OCI-LY1 (cell line): ENCODE measurements at regions not wholly inside any gene's neighbourhood (a gene's known extent, or its start where the extent isn't known, plus 50 kb on each side); places are given as distances from the start of the nearest gene placed in this dataset.

Experiments used
- H2AFZ ChIP-seq: fragments of 200-600 bp; sonication (generic), shearing (Covaris generic); 2 replicates; pipeline ENCODE4 v1.6.0; 2014; ENCODE audit warnings: antibody characterized with exemption, mild to moderate bottlenecking, low read length
- H3F3A ChIP-seq: fragments of 200-600 bp; sonication (generic), shearing (Covaris generic); 2 replicates; pipeline ENCODE4 v1.6.0; 2014; ENCODE audit warnings: mild to moderate bottlenecking, antibody characterized with exemption, low read length, moderate library complexity; ENCODE audit not compliant: insufficient read depth
- H3K27ac ChIP-seq: fragments of 200-600 bp; sonication (generic); 2 replicates; pipeline ENCODE4 v1.5.1; 2014; ENCODE audit warnings: low read length, mixed run types, mild to moderate bottlenecking, low read depth; ENCODE audit not compliant: poor library complexity, severe bottlenecking
- H3K27me3 ChIP-seq: fragments of 200-600 bp; sonication (generic); 2 replicates; pipeline ENCODE4 v1.6.0; 2014; ENCODE audit warnings: antibody characterized with exemption, mild to moderate bottlenecking, low read length, moderate library complexity; ENCODE audit not compliant: insufficient read depth
- H3K36me3 ChIP-seq: fragments of 200-600 bp; sonication (generic); 2 replicates; pipeline ENCODE4 v1.6.1; 2014; ENCODE audit warnings: mild to moderate bottlenecking, antibody characterized with exemption, low read length, moderate library complexity, mixed read lengths; ENCODE audit not compliant: insufficient read depth
- H3K4me1 ChIP-seq: fragments of 200-600 bp; sonication (generic); 2 replicates; pipeline ENCODE4 v1.5.1; 2014; ENCODE audit warnings: mild to moderate bottlenecking, low read length, moderate library complexity; ENCODE audit not compliant: insufficient read depth, severe bottlenecking
- H3K4me2 ChIP-seq: fragments of 200-600 bp; sonication (generic), shearing (Covaris generic); 2 replicates; pipeline ENCODE4 v1.6.1; 2014; ENCODE audit warnings: low read length
- H3K4me3 ChIP-seq: fragments of 200-600 bp; sonication (generic); 2 replicates; pipeline ENCODE4 v1.5.1; 2014; ENCODE audit warnings: low read length, low read depth, mild to moderate bottlenecking, mixed read lengths; ENCODE audit not compliant: poor library complexity, severe bottlenecking
- H3K79me2 ChIP-seq: fragments of 200-600 bp; shearing (Covaris generic); 2 replicates; pipeline ENCODE4 v1.6.1; 2016; ENCODE audit warnings: mixed run types, low read length, mixed read lengths; ENCODE audit not compliant: insufficient read depth
- H3K9ac ChIP-seq: fragments of 200-600 bp; sonication (generic), shearing (Covaris generic); 2 replicates; pipeline ENCODE4 v1.6.1; 2014; ENCODE audit warnings: mild to moderate bottlenecking, low read length, mixed read lengths
- H3K9me2 ChIP-seq: fragments of 200-600 bp; sonication (generic), shearing (Covaris generic); 2 replicates; pipeline ENCODE4 v1.6.1; 2014; ENCODE audit warnings: low read depth, mild to moderate bottlenecking, low read length, mixed read lengths
- H3K9me3 ChIP-seq: fragments of 200-600 bp; shearing (Covaris generic); 2 replicates; pipeline ENCODE4 v1.6.1; 2014; ENCODE audit warnings: low read length, mixed read lengths
- H4K20me1 ChIP-seq: fragments of 200-600 bp; sonication (generic), shearing (Covaris generic); 2 replicates; pipeline ENCODE4 v1.6.0; 2016; ENCODE audit warnings: mild to moderate bottlenecking, low read length; ENCODE audit not compliant: insufficient read depth
- EZH2 ChIP-seq: fragments of 200-600 bp; sonication (generic), shearing (Covaris generic); IDR thresholded peaks from 2 replicates; pipeline ENCODE4 v1.8.0; 2017; ENCODE audit warnings: borderline replicate concordance, mixed run types, mild to moderate bottlenecking, antibody characterized with exemption, low read length, moderate library complexity, mixed read lengths
- TF ChIP-seq, protein P1 (sequence below): fragments of 200-600 bp; sonication (generic), shearing (Covaris generic); IDR thresholded peaks from 2 replicates; pipeline ENCODE4 v1.5.1; 2017; ENCODE audit warnings: mild to moderate bottlenecking, antibody characterized with exemption, low read length, moderate library complexity, mixed read lengths

DNA sequence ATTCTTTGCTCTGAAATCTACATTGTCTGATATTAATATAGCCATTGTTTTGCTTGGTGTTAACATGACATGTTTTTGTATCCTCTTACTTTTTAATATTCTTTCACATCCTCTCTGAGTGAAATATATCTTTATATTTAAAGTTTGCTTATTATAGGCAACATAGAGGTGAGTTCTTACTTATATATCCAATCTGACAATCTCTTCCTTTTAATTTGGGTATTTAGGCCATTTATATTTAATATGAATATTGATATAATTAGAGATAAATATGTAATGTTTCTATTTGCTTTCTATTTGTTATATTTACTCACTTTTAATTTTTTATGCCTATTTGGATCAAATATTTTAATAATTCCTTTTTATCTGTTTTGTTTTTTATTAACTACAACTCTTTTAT lies 554.1 kb upstream of the SALL1 start:
- H3K4me1 ChIP-seq: no peaks in the 10 kb centered on the region
- no peak overlapping the region for H3K27ac ChIP-seq
- no peak overlapping the region for H3K4me2 ChIP-seq
- H2AFZ ChIP-seq: no peak overlapping the region
- TF ChIP-seq, protein P1, sequence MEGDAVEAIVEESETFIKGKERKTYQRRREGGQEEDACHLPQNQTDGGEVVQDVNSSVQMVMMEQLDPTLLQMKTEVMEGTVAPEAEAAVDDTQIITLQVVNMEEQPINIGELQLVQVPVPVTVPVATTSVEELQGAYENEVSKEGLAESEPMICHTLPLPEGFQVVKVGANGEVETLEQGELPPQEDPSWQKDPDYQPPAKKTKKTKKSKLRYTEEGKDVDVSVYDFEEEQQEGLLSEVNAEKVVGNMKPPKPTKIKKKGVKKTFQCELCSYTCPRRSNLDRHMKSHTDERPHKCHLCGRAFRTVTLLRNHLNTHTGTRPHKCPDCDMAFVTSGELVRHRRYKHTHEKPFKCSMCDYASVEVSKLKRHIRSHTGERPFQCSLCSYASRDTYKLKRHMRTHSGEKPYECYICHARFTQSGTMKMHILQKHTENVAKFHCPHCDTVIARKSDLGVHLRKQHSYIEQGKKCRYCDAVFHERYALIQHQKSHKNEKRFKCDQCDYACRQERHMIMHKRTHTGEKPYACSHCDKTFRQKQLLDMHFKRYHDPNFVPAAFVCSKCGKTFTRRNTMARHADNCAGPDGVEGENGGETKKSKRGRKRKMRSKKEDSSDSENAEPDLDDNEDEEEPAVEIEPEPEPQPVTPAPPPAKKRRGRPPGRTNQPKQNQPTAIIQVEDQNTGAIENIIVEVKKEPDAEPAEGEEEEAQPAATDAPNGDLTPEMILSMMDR: no peak
- no peak for TF ChIP-seq EZH2
- H3K9me2 ChIP-seq: no peaks in the 10 kb centered on the region
- no peaks in the 10 kb centered on the region for H3F3A ChIP-seq
- H4K20me1 ChIP-seq: no peaks in the 10 kb centered on the region
- no peaks in the 10 kb centered on the region for H3K9me3 ChIP-seq
- no peaks in the 10 kb centered on the region for H3K27me3 ChIP-seq
- no peak overlapping the region for H3K4me3 ChIP-seq
- H3K36me3 ChIP-seq: no peaks in the 10 kb centered on the region
- no peak overlapping the region for H3K9ac ChIP-seq
- no peaks in the 10 kb centered on the region for H3K79me2 ChIP-seq

GRCh38 chr16:51701025-51701424 lies 550.0 kb upstream of the SALL1 start:
- no peak overlapping the region for H3K4me2 ChIP-seq
- no peaks in the 10 kb centered on the region for H4K20me1 ChIP-seq
- no peaks in the 10 kb centered on the region for H3K79me2 ChIP-seq
- H2AFZ ChIP-seq: no peak overlapping the region
- H3K9me2 ChIP-seq: no peaks in the 10 kb centered on the region
- H3K4me1 ChIP-seq: no peaks in the 10 kb centered on the region
- no peaks in the 10 kb centered on the region for H3K9me3 ChIP-seq
- no peak overlapping the region for H3K27ac ChIP-seq
- H3K36me3 ChIP-seq: no peaks in the 10 kb centered on the region
- no peak overlapping the region for H3K9ac ChIP-seq
- TF ChIP-seq, protein P1: no peak
- no peak for TF ChIP-seq EZH2
- H3F3A ChIP-seq: no peaks in the 10 kb centered on the region
- H3K4me3 ChIP-seq: no peak overlapping the region
- no peaks in the 10 kb centered on the region for H3K27me3 ChIP-seq

GRCh38 chr16:51699686-51700396 lies 548.8 kb upstream of the SALL1 start:
- Histone ChIP-seq H3K9me2 (no peaks in the 10 kb centered on the region), H3F3A (no peaks in the 10 kb centered on the region), H3K36me3 (no peaks in the 10 kb centered on the region), H3K4me3 (no peak overlapping the region), H3K27ac (no peak overlapping the region), H3K79me2 (no peaks in the 10 kb centered on the region), H4K20me1 (no peaks in the 10 kb centered on the region), H3K27me3 (no peaks in the 10 kb centered on the region), H2AFZ (no peak overlapping the region), H3K9ac (no peak overlapping the region), H3K4me2 (no peak overlapping the region), H3K9me3 (no peaks in the 10 kb centered on the region), H3K4me1 (no peaks in the 10 kb centered on the region)
- TF ChIP-seq, protein P1: no peak
- no peak for TF ChIP-seq EZH2
